HCT116 (cell line): ENCODE measurements at regions not wholly inside any gene's neighbourhood (a gene's known extent, or its start where the extent isn't known, plus 50 kb on each side); places are given as distances from the start of the nearest gene placed in this dataset.

Source experiments
- ZBTB33 ChIP-seq: IDR thresholded peaks from 2 replicates; pipeline ENCODE4 v1.6.1; 2011; ENCODE audit warnings: mild to moderate bottlenecking, low read length, moderate library complexity; ENCODE audit not compliant: insufficient replicate concordance; ENCODE audit errors: extremely low read depth

GRCh38 chr2:203817147-203817546 lies 50.4 kb upstream of the CTLA4 start (continued):
- TF ChIP-seq ZBTB33: no peak
